Tibial nerve (tissue), 4 donors: ENCODE measurements at regions not wholly inside any gene's neighbourhood (a gene's known extent, or its start where the extent isn't known, plus 50 kb on each side); places are given as distances from the start of the nearest gene placed in this dataset.

Experiments
- CTCF ChIP-seq, 5 experiments: fragments of 200-600 bp in 3 of 5; fragments of 450-650 bp in 2 of 5; sonication (generic) in 3 of 5; IDR thresholded peaks; one replicate each; pipeline ENCODE4 v1.5.1; 2016 to 2019; ENCODE audit warnings: antibody characterized with exemption in 5 of 5, mild to moderate bottlenecking in 3 of 5, moderate library complexity in 2 of 5
- EP300 ChIP-seq, 2 donors: sonication (generic); formaldehyde crosslinking; IDR thresholded peaks; one replicate each; pipeline ENCODE4 v1.6.1; 2017; ENCODE audit warnings: antibody characterized with exemption in 2 of 2, mild to moderate bottlenecking in 1 of 2
- POLR2A ChIP-seq, 2 donors: fragments of 450-650 bp; IDR thresholded peaks; one replicate each; pipeline ENCODE4 v1.6.1; 2017; ENCODE audit warnings: antibody characterized with exemption in 2 of 2, mild to moderate bottlenecking in 2 of 2, moderate library complexity in 2 of 2

- no peak for TF ChIP-seq POLR2A (IDR thresholded peaks at IDR 0.05)
- TF ChIP-seq CTCF (IDR thresholded peaks at IDR 0.05), result no peak
- no peak for TF ChIP-seq EP300 (IDR thresholded peaks at IDR 0.05)
Measured at GRCh38 chr2:18154259-18154658, 275.8 kb downstream of the KCNS3 start.
